Neural cell (in vitro differentiated cells): ENCODE measurements at regions not wholly inside any gene's neighbourhood (a gene's known extent, or its start where the extent isn't known, plus 50 kb on each side); places are given as distances from the start of the nearest gene placed in this dataset.

Experiments
- H2AFZ ChIP-seq: fragments of 200-600, 300-800 bp; sonication (generic), shearing (Covaris generic); 2 replicates; pipeline ENCODE4 v1.6.0; 2014; ENCODE audit warnings: low read depth, mild to moderate bottlenecking, antibody characterized with exemption, low read length, moderate library complexity
- H3F3A ChIP-seq: fragments of 200-600 bp; shearing (Covaris generic); 2 replicates; pipeline ENCODE4 v1.6.1; 2016; ENCODE audit warnings: mild to moderate bottlenecking, moderate library complexity, mixed read lengths, antibody characterized with exemption, low read length; ENCODE audit not compliant: insufficient read depth, poor library complexity, severe bottlenecking
- H3K27ac ChIP-seq: fragments of 200-600, 300-800 bp; sonication (generic), shearing (Covaris generic); 2 replicates; pipeline ENCODE4 v1.5.1; 2014; ENCODE audit warnings: mild to moderate bottlenecking, low read length, moderate library complexity
- H3K27me3 ChIP-seq: fragments of 300-800, 200-600 bp; sonication (generic), shearing (Covaris generic); 2 replicates; pipeline ENCODE4 v1.6.0; 2014; ENCODE audit warnings: mild to moderate bottlenecking, low read depth, low read length, moderate library complexity; ENCODE audit not compliant: insufficient read depth
- H3K36me3 ChIP-seq: fragments of 300-800, 200-600 bp; sonication (generic), shearing (Covaris generic); 2 replicates; pipeline ENCODE4 v1.5.1; 2014; ENCODE audit warnings: mild to moderate bottlenecking, antibody characterized with exemption, low read length, moderate library complexity; ENCODE audit not compliant: insufficient read depth
- H3K4me2 ChIP-seq: fragments of 300-800, 200-600 bp; sonication (generic), shearing (Covaris generic); 2 replicates; pipeline ENCODE4 v1.6.0; 2014; ENCODE audit warnings: mild to moderate bottlenecking, low read length
- H3K4me3 ChIP-seq: fragments of 300-800, 200-600 bp; sonication (generic), shearing (Covaris generic); 2 replicates; pipeline ENCODE4 v1.5.1; 2014; ENCODE audit warnings: mild to moderate bottlenecking, low read length, moderate library complexity
- H3K79me2 ChIP-seq: fragments of 200-600 bp; shearing (Covaris generic); replicated peaks from 2 replicates; pipeline ENCODE4 v1.6.0; 2014; ENCODE audit warnings: mild to moderate bottlenecking, low read length, moderate library complexity; ENCODE audit not compliant: insufficient read depth
- H3K9ac ChIP-seq: fragments of 300-800, 200-600 bp; sonication (generic), shearing (Covaris generic); 2 replicates; pipeline ENCODE4 v1.6.1; 2016; ENCODE audit warnings: mild to moderate bottlenecking, low read length, mixed read lengths
- H3K9me2 ChIP-seq: fragments of 200-600 bp; shearing (Covaris generic); 2 replicates; pipeline ENCODE4 v1.6.1; 2016; ENCODE audit warnings: mild to moderate bottlenecking, low read length, mixed read lengths; ENCODE audit not compliant: insufficient read depth
- H3K9me3 ChIP-seq: fragments of 200-600, 300-800 bp; sonication (generic), shearing (Covaris generic); 2 replicates; pipeline ENCODE4 v1.6.1; 2016; ENCODE audit warnings: mild to moderate bottlenecking, mixed run types, low read length, moderate library complexity, mixed read lengths
- H4K20me1 ChIP-seq: fragments of 200-600 bp; shearing (Covaris generic); 2 replicates; pipeline ENCODE4 v1.6.1; 2016; ENCODE audit warnings: mild to moderate bottlenecking, mixed run types; ENCODE audit not compliant: insufficient read depth
- EP300 ChIP-seq: fragments of 450-650 bp; conservative IDR thresholded peaks from 2 replicates; pipeline ENCODE4 v1.6.1; 2014; ENCODE audit warnings: antibody characterized with exemption, mild to moderate bottlenecking, moderate library complexity; ENCODE audit not compliant: poor library complexity, severe bottlenecking
- EZH2 ChIP-seq: fragments of 200-600, 300-800 bp; shearing (Covaris generic), sonication (generic); IDR thresholded peaks from 2 replicates; pipeline ENCODE4 v1.6.1; 2014; ENCODE audit warnings: antibody characterized with exemption, low read length, borderline replicate concordance, mild to moderate bottlenecking; ENCODE audit not compliant: insufficient read depth, poor library complexity, severe bottlenecking
- MXI1 ChIP-seq: fragments of 450-650 bp; conservative IDR thresholded peaks from 2 replicates; pipeline ENCODE4 v1.6.1; 2014; ENCODE audit warnings: antibody characterized with exemption, mild to moderate bottlenecking; ENCODE audit not compliant: poor library complexity, severe bottlenecking
- POLR2AphosphoS5 ChIP-seq: IDR thresholded peaks from 2 replicates; pipeline ENCODE4 v1.6.1; 2012
- RAD21 ChIP-seq: fragments of 450-650 bp; conservative IDR thresholded peaks from 2 replicates; pipeline ENCODE4 v1.6.1; 2014; ENCODE audit warnings: antibody characterized with exemption, mild to moderate bottlenecking, moderate library complexity
- SMC3 ChIP-seq: fragments of 450-650 bp; conservative IDR thresholded peaks from 2 replicates; pipeline ENCODE4 v1.6.1; 2014; ENCODE audit warnings: antibody characterized with exemption, mild to moderate bottlenecking, moderate library complexity; ENCODE audit not compliant: poor library complexity
- TAF1 ChIP-seq: IDR thresholded peaks from 2 replicates; pipeline ENCODE4 v1.6.1; 2012; ENCODE audit warnings: low read depth
- TF ChIP-seq, protein P1 (sequence below): IDR thresholded peaks from 2 replicates; pipeline ENCODE4 v1.6.1; 2012; ENCODE audit warnings: borderline replicate concordance
- TF ChIP-seq, protein P2 (sequence below): fragments of 450-650 bp; IDR thresholded peaks from 2 replicates; pipeline ENCODE4 v1.5.1; 2014; ENCODE audit warnings: antibody characterized with exemption, mild to moderate bottlenecking, moderate library complexity; ENCODE audit not compliant: poor library complexity, severe bottlenecking

DNA sequence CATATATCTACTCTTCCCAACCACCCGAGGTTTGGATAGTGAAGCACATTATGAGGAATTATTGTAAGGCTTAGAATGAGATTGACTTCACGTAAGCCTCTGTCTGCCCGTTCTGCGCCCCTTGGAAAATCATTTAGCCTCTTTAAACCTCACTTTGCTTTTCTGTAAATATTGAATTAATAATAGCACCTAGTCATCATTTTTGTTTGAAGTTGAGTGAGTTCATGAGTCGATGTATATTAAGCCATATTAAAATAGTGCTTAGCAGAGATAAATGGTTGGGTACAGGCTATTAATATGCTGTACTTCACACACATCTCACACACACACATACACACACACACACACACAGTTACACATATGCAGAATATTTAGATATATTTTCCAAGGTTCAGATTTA, 344.8 kb upstream of the EYS start:
- Histone ChIP-seq H3K36me3 (no peaks in the 10 kb centered on the region), H4K20me1 (no peaks in the 10 kb centered on the region), H3K27me3 (no peaks in the 10 kb centered on the region), H3K9me2 (no peaks in the 10 kb centered on the region), H3K4me2 (no peak overlapping the region), H2AFZ (no peak overlapping the region), H3K4me3 (no peak overlapping the region), H3K9ac (no peak overlapping the region), H3K9me3 (no peaks in the 10 kb centered on the region), H3K27ac (no peak overlapping the region), H3F3A (no peaks in the 10 kb centered on the region), H3K79me2 (no peaks in the 10 kb centered on the region)
- no peak for TF ChIP-seq POLR2AphosphoS5
- TF ChIP-seq, protein P1, sequence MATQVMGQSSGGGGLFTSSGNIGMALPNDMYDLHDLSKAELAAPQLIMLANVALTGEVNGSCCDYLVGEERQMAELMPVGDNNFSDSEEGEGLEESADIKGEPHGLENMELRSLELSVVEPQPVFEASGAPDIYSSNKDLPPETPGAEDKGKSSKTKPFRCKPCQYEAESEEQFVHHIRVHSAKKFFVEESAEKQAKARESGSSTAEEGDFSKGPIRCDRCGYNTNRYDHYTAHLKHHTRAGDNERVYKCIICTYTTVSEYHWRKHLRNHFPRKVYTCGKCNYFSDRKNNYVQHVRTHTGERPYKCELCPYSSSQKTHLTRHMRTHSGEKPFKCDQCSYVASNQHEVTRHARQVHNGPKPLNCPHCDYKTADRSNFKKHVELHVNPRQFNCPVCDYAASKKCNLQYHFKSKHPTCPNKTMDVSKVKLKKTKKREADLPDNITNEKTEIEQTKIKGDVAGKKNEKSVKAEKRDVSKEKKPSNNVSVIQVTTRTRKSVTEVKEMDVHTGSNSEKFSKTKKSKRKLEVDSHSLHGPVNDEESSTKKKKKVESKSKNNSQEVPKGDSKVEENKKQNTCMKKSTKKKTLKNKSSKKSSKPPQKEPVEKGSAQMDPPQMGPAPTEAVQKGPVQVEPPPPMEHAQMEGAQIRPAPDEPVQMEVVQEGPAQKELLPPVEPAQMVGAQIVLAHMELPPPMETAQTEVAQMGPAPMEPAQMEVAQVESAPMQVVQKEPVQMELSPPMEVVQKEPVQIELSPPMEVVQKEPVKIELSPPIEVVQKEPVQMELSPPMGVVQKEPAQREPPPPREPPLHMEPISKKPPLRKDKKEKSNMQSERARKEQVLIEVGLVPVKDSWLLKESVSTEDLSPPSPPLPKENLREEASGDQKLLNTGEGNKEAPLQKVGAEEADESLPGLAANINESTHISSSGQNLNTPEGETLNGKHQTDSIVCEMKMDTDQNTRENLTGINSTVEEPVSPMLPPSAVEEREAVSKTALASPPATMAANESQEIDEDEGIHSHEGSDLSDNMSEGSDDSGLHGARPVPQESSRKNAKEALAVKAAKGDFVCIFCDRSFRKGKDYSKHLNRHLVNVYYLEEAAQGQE, result no peak
- TF ChIP-seq TAF1, result no peak
- TF ChIP-seq EZH2, result no peak
- TF ChIP-seq SMC3, result no peak
- TF ChIP-seq MXI1, result no peak
- TF ChIP-seq, protein P2, sequence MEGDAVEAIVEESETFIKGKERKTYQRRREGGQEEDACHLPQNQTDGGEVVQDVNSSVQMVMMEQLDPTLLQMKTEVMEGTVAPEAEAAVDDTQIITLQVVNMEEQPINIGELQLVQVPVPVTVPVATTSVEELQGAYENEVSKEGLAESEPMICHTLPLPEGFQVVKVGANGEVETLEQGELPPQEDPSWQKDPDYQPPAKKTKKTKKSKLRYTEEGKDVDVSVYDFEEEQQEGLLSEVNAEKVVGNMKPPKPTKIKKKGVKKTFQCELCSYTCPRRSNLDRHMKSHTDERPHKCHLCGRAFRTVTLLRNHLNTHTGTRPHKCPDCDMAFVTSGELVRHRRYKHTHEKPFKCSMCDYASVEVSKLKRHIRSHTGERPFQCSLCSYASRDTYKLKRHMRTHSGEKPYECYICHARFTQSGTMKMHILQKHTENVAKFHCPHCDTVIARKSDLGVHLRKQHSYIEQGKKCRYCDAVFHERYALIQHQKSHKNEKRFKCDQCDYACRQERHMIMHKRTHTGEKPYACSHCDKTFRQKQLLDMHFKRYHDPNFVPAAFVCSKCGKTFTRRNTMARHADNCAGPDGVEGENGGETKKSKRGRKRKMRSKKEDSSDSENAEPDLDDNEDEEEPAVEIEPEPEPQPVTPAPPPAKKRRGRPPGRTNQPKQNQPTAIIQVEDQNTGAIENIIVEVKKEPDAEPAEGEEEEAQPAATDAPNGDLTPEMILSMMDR, result no peak
- TF ChIP-seq EP300, result no peak
- no peak for TF ChIP-seq RAD21

DNA sequence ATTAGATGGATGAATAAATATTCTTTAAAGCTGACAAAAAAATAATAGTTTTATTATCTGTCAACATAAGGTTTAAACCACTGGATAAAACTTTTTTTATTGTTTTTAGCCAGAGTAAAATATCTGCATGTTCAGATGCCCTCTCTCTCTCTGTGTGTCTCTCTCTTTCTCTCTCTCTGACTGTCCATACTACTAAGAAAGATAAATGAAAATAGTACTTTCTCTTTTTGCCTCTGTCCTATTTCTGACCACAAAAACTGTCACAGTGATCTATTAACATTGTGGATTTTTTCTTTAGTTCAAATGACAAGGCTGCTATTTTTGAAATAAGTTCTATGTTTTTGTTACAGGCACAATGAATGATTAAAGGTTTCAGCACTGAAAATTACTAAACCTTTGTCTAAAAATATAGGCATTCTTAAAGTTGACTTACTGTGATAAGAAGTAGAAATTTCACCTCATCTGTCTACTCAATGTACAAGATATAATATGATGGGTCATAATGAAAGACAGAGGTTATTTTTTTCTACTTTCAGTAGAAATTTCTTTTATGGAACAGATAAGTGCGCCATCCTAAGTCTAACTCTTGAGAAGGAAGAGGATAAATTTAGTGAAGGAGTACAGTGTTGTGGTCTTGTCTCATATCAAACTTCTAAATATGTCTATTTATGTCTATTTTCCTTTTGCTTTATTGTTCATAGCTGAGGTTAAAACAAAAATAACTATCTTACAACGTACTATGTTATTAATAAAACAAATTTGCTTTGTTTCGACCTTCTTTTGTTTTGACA, 341.9 kb upstream of the EYS start:
- TF ChIP-seq, protein P1, result no peak
- TF ChIP-seq POLR2AphosphoS5 (no peak), EP300 (no peak), EZH2 (no peak), MXI1 (no peak), SMC3 (no peak), TAF1 (no peak), RAD21 (no peak)
- TF ChIP-seq, protein P2, result no peak
- Histone ChIP-seq H3K27me3 (no peaks in the 10 kb centered on the region), H3K36me3 (no peaks in the 10 kb centered on the region), H2AFZ (no peak overlapping the region), H3K4me2 (no peak overlapping the region), H3K79me2 (no peaks in the 10 kb centered on the region), H3K27ac (no peak overlapping the region), H3K9me2 (no peaks in the 10 kb centered on the region), H3F3A (no peaks in the 10 kb centered on the region), H3K9ac (no peak overlapping the region), H4K20me1 (no peaks in the 10 kb centered on the region), H3K4me3 (no peak overlapping the region), H3K9me3 (no peaks in the 10 kb centered on the region)
